CD4-positive, alpha-beta T cell treated with Interleukin-12 subunit alpha and Interleukin-12 subunit beta, for 1 hour (primary cell): ENCODE measurements at regions not wholly inside any gene's neighbourhood (a gene's known extent, or its start where the extent isn't known, plus 50 kb on each side); places are given as distances from the start of the nearest gene placed in this dataset.

Experiments
- DNase-seq: peaks from one replicate; pipeline ENCODE4 v3.0.0-alpha.2; 2020

GRCh38 chr10:120984221-120984620 lies 133.1 kb downstream of the WDR11 start:
- no peak for DNase-seq

GRCh38 chr10:120987359-120987758 lies 136.2 kb downstream of the WDR11 start:
- DNase-seq: no peak

- DNase-seq: no peak
Measured at GRCh38 chr10:120988751-120989150, 137.6 kb downstream of the WDR11 start.

- DNase-seq: no peak
Measured at GRCh38 chr10:120989279-120989678, 138.1 kb downstream of the WDR11 start.

DNA sequence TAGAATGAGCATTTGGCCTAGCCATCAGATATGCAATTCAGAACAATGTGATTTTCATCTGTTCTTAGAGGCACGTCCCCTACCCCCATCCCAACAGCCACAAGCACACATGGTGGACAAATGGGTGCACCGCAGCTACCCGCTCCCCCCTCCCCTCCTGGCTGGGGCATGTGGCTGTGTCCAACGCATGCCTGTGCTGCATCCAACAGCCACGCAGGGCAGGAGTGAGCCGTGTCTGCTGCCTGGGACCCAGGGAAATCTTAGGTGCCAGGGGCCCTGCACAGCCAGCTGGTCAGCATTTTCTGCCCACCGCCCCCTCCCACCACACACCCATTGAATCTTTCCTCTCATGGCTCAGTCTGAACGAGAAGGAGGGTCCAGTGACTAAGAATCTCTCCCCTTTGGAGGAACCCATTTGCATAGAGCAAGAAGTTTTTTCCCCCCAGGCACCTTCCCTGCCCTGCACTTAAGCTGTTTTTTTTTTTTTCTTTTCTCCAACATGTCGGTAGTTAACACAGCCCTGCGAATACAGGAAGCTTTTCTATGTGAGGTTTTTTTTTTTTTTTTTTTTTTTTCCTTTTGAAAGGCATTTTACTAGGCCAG lies 138.9 kb downstream of the WDR11 start:
- DNase-seq: no peak

DNA sequence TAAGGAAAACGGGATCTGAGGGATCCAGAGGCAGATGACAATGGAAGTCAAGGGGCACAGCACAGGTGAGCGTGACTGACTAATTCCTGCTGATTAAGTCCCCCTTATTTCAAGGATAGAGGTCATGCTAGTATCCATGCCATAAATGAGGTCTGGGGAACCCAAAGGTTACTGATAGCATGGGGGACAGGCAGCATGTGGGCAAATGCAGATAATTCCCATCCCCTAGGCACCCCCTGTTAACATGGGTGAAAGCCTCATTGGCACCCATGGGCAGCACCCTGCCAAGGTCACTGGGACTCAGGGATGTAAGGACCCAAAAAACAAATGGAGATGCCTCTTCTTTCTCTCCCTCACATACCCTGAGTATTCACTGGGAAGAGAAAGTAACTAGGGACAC lies 139.7 kb downstream of the WDR11 start:
- no peak for DNase-seq

DNA sequence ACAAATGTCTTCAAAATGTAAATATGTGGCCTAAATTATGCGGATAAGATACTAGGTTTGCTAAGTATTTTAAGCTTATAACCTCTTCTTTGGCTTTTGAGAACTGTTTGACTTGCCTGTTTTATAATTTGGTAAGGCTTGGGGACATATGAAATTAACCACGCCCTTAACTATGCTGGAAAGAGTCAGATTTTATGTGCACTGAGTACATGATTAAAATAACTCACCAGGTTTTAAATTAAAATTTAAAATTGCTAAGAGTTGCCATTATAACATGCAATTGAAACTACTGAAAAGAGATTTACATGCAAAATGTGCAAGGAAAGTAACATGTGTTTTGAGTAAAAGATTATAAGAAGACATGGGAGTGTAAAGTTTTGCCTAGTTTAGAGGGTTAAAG lies 141.9 kb downstream of the WDR11 start:
- DNase-seq: no peak

DNA sequence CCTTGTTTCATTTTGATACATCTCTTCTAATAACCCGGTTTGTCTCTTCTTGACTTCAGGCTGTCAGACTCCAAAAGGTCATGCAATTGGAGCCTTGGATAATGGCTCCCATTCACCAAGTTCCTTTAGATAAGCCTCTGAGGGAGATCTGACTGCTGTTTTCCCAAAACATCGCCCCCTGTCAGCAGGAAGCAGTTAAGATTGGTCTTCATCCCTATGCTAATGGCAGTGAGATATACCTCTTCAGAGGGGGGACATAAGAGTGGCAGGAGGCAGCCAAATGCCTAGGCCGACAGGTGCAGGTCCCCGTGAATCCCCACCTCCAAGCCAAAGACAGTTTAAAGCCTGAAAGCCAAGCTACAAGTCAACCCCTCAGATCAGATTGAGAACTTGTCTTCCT lies 144.6 kb downstream of the WDR11 start:
- no peak for DNase-seq

DNA sequence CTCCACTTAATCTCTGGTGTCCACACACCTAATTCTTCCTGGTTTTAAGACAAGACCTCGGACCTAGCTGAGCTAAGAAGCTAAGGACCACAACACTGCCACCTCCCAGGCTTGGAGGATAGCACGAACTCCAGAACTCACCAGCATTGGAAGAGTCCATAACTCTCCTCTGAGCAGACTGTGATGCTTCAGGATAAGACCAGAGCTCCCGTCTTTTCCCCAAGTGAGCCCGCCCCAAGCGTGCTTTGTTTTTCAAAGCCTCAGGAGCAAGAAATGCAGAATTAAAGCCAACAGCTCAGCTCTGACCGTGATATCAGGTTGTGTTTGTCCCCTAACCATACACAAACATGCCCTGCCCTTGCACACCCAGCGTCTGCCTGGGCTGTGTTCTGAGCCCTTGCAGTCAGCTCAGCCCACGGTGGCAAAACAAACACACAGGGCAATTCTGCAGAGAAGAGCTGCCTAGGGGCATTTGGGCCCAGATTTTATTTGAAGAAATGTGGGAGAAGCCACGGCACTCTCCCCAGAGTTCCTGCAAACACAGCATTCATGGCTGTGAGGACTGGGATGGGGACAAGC lies 145.4 kb downstream of the WDR11 start:
- no peak for DNase-seq

DNA sequence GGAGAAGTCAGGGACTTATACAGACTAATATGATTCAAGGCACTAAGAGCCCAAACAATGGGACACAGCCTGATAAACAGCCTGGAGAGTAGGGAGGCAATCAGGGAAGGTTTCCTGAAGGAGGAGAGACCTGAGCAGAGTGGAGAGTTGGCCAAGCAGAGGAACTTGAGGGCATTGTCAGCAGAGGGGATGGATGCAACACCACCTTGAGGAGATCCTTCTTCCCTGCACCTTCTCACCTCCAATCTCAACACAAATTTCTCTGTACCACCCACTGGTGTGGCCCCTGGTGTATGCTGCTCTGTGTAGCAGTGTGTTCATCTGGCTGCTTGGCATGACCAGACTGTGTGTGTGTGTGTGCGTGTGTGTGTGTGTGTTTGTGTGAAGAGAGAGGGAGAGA lies 146.2 kb downstream of the WDR11 start:
- no peak for DNase-seq

DNA sequence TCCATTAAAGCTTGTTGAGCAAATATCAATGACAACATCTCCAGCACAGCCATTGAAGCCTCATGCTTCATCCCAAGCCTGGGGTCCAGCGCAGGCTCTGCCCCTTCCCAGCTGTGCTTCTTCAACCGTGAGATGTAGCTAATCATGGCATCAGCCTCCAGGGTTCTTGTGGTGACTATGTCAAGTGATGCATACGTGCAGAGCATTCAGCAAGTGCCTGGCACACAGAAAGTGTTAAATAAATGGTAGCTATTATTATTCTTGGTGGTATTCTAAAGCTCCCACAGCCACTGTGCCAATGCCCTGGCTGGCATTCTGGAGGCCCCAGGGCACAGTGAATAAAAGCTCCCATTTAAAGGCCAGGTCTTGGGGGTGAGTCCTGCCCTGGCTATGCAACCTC lies 146.6 kb downstream of the WDR11 start:
- no peak for DNase-seq

DNA sequence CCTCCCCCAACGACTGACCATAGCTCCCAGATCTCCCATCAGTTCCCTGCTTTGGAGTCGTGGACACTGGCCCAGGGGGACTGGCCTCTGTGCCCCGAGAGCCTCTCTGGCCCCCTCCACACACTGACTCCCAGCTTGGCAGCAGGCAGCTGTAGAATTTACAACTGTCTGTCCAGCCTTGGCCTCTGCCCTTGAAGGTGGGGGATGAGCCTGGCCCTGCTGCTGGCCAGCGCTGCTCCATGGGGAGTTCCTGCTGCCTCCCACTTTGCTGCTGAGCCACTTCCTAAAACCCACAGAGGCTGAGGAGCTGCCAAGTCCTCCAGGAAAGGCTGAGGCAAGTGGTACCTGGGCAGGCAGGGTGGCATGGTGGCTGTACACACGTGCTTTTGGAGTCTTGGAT lies 147.1 kb downstream of the WDR11 start:
- no peak for DNase-seq

GRCh38 chr10:120998782-120999285 lies 147.7 kb downstream of the WDR11 start:
- DNase-seq: no peak

DNA sequence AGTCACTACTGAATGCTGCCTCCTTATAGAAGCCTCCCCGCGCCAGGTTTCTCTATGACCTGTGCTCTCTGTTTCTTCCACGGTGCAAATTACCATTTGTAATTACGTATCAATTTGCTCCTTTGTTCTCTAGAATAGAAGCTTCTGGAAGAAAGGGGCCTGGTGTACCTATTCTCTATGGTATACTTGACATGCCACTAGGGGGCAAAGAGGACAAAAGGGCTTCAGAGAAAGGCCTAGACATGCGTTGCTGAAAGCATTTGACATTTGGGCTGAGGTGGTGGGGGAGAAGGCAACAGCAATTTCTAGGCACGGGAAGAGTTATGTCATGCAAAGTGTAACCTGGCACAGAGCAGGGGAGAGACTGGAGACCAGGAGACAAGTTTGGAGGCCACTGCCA lies 148.7 kb downstream of the WDR11 start:
- DNase-seq: no peak

GRCh38 chr10:121002586-121003205 lies 151.5 kb downstream of the WDR11 start:
- no peak for DNase-seq

GRCh38 chr10:121005948-121006587 lies 154.9 kb downstream of the WDR11 start:
- DNase-seq: no peak

DNA sequence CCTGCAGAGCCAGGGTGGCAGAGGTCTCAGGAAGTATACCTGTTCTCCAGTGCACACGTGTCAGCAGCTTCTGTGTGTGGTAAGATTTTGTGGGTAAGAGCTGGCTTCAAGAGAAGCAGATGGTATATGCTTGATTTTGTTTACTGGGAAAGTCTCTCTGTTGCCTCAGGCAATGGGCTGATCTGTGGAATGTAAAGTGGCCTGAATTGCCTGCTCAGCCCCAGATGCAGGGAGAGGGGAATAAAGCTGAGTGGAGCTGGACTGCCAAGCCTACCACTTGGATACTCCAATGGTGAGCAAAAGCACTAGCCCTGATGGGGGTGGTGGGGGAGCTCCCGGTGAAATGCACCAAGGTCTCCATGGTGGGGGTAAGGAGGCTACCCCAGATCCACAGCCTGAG lies 156.1 kb downstream of the WDR11 start:
- no peak for DNase-seq

DNA sequence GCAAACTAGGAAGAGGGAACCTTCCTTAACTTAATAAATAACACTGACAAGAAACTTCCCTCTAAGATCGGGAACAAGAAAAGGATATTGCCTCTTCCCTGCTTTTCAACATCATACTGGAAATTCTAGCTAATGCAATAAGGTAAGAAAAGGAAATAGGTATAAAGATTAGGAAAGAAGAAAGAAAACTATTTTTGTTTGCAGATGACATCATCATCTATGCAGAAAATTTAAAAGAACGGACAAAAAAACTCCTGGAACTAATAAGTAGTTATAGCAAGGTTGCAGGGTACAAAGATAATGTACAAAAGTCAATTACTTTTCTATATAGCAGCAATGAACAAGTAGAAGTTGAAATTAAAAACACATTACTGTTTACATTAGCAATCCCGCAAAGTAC lies 164.8 kb downstream of the WDR11 start:
- DNase-seq: no peak

DNA sequence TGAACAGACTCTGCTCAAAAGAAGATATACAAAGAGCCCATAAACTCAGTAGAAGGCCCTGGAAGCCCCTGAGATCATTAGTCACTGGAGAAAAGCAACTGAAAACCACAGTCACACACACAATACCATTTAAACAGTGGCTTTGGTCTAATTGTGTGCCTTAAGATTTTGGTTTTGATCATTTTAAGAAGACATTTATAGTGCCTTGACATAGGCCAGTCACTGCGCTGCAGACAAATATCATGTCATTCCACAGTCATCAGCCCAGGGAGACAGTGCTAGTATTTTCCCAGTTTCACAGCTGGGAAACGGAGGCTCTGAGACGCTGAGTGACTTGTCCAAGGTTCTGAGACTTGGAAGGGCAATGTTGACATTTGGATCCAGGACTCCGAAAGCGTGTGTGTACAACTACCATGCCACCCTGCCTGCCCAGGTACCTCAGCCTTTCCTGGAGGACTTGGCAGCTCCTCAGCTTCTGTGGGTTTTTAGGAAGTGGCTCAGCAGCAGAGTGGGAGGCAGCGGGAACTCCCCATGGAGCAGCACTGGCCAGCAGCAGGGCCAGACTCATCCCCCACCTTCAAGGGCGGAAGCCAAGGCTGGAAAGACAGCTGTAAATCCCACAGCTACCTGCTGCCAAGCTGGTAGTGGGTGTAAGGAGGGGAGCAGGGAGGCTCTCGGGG lies 173.9 kb downstream of the WDR11 start:
- no peak for DNase-seq

- no peak for DNase-seq
Measured at GRCh38 chr10:121025731-121026130, 174.6 kb downstream of the WDR11 start.

DNA sequence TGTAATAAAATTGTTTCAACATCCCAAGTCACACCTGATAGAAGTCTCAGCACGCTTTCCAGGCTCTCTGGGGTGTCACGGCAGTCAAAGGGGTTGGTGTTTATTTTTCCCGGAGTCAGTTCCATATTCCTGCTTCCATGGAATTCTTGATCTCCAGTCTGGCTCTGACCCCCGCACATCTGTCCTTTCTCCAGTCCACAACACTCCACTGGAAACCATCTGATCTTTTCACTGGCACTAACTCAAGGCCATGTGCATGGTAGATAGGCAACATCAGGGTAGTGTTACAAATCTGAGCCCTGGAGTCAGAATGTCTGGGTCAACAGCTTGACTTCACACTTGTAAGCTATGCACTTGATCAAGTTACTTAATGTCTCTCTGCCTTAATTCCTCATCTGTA lies 176.2 kb downstream of the WDR11 start:
- no peak for DNase-seq

DNA sequence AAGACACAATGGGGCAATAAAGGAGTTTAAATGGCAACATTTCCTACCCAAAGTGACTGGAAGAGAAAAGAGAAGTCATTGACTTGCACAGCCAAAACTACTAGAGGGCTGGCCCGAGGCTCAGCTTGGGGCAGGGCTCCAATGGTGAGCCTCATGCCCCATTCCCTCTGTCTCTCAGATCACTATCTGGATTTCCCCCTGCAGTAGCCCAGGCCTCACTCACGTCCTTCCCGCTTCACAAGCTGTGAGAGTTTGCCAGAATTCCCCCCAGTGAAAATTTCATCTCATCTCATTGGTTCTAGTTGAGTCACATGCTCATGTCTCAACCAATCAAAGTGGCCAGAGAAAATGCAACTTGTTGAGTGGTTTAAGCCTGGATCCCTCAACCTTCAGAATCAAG lies 181.3 kb downstream of the WDR11 start:
- DNase-seq: no peak

DNA sequence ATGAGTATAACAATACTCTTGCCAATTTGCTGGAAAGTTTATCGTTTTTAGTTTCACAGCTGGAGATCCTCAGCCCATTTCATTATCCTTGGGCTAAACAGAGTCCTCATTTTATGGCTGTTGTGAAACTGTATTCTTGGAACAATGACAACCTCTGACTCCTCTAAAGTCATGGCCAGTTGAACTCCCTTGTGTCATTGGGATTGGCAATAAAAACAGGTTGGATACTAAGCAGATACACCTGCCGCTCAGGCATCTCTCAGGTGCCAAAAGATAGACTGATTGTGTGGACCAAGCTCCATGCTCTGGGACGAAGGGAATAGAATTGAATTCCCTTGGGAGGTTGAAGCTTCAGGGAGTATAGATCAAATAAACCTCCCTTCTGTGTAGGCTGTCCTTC lies 182.2 kb downstream of the WDR11 start:
- DNase-seq: no peak

DNA sequence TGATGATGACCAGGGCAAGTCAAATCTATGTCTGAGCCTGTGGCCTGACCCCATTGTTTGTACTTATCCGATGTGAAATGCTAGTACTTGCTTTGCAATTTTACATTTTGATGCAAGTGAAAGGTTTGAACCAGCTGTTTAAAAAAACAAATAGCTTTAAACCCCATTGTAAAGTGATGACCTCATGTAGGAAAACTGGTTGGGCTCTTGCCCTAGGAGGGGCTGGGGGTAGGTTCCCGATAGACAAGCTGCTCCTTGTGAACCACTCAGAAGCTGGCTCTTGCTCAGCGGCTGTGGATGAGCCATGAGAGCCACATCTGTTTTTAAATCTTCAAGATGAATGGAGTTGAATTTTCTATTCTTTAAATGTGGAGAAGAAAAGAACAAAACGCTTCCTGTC lies 185.3 kb downstream of the WDR11 start:
- no peak for DNase-seq
